Lower leg skin (tissue), 4 donors: ENCODE measurements at regions not wholly inside any gene's neighbourhood (a gene's known extent, or its start where the extent isn't known, plus 50 kb on each side); places are given as distances from the start of the nearest gene placed in this dataset.

ENCODE experiments used
- DNase-seq, 2 donors: peaks; one replicate each; pipeline ENCODE4 v3.0.0-alpha.2; 2019; ENCODE audit warnings: low spot score in 2 of 2
- H3K4me3 ChIP-seq: fragments of 200-600 bp; sonication (generic); 2 replicates; pipeline ENCODE4 v1.5.1; 2017; ENCODE audit warnings: mild to moderate bottlenecking, low read depth; ENCODE audit not compliant: poor library complexity, severe bottlenecking
- POLR2A ChIP-seq, 2 donors: fragments of 450-650 bp; IDR thresholded peaks; one replicate each; pipeline ENCODE4 v1.6.1; 2016 to 2017; ENCODE audit warnings: antibody characterized with exemption in 2 of 2, mild to moderate bottlenecking in 1 of 2, moderate library complexity in 1 of 2
- WGBS, 2 donors: methylation state at CpG; one replicate each; pipeline ENCODE4 v1.1.5; 2018; 5-methylcytosine and 5-hydroxymethylcytosine counted together
- intact Hi-C: fragments of 100-400 bp; cut with DNase I; formaldehyde crosslinking; loops from one replicate; pipeline ENCODE4 v1.15.0; 2023; ENCODE audit warnings: low total_unique reads
- TF ChIP-seq, protein P1 (sequence below), 3 donors: fragments of 450-650 bp; IDR thresholded peaks; one replicate each; pipeline ENCODE4 v1.5.1; 2016; ENCODE audit warnings: antibody characterized with exemption in 3 of 3, mild to moderate bottlenecking in 3 of 3, moderate library complexity in 2 of 3

- TF ChIP-seq POLR2A (IDR thresholded peaks at IDR 0.05): no peak
- TF ChIP-seq, protein P1, sequence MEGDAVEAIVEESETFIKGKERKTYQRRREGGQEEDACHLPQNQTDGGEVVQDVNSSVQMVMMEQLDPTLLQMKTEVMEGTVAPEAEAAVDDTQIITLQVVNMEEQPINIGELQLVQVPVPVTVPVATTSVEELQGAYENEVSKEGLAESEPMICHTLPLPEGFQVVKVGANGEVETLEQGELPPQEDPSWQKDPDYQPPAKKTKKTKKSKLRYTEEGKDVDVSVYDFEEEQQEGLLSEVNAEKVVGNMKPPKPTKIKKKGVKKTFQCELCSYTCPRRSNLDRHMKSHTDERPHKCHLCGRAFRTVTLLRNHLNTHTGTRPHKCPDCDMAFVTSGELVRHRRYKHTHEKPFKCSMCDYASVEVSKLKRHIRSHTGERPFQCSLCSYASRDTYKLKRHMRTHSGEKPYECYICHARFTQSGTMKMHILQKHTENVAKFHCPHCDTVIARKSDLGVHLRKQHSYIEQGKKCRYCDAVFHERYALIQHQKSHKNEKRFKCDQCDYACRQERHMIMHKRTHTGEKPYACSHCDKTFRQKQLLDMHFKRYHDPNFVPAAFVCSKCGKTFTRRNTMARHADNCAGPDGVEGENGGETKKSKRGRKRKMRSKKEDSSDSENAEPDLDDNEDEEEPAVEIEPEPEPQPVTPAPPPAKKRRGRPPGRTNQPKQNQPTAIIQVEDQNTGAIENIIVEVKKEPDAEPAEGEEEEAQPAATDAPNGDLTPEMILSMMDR (IDR thresholded peaks at IDR 0.05): no peak
- WGBS, 2 donors: 87 to 88% methylated on average over 4 of the region's 4 CpGs
- no peak overlapping the region for H3K4me3 ChIP-seq
- no peak for DNase-seq
- intact Hi-C loops: no loop called here
These were observed 1008.0 kb downstream of the PCDH9 start for GRCh38 chr13:66222127-66222526.

GRCh38 chr13:66219506-66219905 lies 1010.6 kb downstream of the PCDH9 start:
- H3K4me3 ChIP-seq: no peak overlapping the region
- DNase-seq: no peak
- intact Hi-C loops: no loop called here
- TF ChIP-seq, protein P1 (IDR thresholded peaks at IDR 0.05): no peak
- no peak for TF ChIP-seq POLR2A (IDR thresholded peaks at IDR 0.05)
- WGBS, 2 donors: 83 to 84% methylated on average over 1 of the region's 1 CpG

DNA sequence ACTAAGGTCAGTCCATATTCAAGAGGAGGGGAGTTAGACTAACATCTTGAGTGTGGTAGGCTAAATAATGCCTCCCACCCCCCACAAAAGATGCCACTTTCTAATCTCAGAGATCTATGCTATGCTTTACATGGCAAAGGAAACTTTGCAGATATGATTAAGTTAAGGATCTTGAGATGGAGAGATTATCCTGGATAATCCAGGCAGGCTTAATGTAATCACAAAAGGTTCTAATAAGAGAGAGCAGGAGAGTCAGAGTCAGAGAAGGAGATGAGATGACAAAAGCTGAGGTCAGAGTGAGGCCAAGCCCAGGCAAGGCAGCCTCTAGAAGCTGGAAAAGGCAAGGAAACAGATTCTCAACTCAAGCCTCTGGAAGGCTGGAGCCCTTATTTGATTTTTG lies 1011.6 kb downstream of the PCDH9 start:
- no peak for DNase-seq
- intact Hi-C loops: no loop called here
- H3K4me3 ChIP-seq: no peak overlapping the region
- TF ChIP-seq, protein P1 (IDR thresholded peaks at IDR 0.05): no peak
- no peak for TF ChIP-seq POLR2A (IDR thresholded peaks at IDR 0.05)

GRCh38 chr13:66216728-66217127 lies 1013.4 kb downstream of the PCDH9 start:
- intact Hi-C loops: no loop called here
- WGBS, 2 donors: 29 to 33% methylated on average over 6 of the region's 6 CpGs
- TF ChIP-seq POLR2A (IDR thresholded peaks at IDR 0.05): no peak
- TF ChIP-seq, protein P1 (IDR thresholded peaks at IDR 0.05): no peak
- no peak for DNase-seq
- no peak overlapping the region for H3K4me3 ChIP-seq

- H3K4me3 ChIP-seq: no peak overlapping the region
- TF ChIP-seq, protein P1 (IDR thresholded peaks at IDR 0.05): no peak
- no peak for TF ChIP-seq POLR2A (IDR thresholded peaks at IDR 0.05)
- DNase-seq: no peak
- intact Hi-C loops: no loop called here
These were observed 1015.7 kb downstream of the PCDH9 start for GRCh38 chr13:66214467-66214866.

- intact Hi-C loops: no loop called here
- TF ChIP-seq, protein P1 (IDR thresholded peaks at IDR 0.05): no peak
- no peak for TF ChIP-seq POLR2A (IDR thresholded peaks at IDR 0.05)
- no peak overlapping the region for H3K4me3 ChIP-seq
- DNase-seq: no peak
- WGBS, 2 donors: 94 to 100% methylated on average over 1 of the region's 1 CpG
These were observed 1017.6 kb downstream of the PCDH9 start for GRCh38 chr13:66212511-66212910.
